ENCODE measurements at regions not wholly inside any gene's neighbourhood (a gene's known extent, or its start where the extent isn't known, plus 50 kb on each side); places are given as distances from the start of the nearest gene placed in this dataset.

DNA sequence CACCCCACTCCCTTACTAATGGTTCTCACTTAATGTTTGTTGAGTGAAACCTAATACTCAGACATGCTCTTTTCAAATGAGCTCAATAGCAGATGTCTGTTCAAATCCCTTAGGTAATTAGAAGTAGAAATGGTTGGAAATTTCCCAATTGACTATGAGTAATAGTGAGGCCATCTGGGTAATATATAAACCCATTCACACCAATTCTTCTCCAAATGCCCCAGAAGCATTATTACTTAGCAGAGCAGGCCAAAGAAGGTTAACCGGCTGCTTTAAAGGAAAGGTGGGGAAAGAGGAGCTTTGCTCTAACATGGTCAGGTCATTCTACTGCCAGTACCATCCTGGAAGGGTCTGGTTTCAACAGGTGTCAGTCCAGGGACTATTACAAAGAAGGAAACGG is 119.5 kb upstream of the MTAP start:
- TF ChIP-seq TAF1 (IDR thresholded peaks at IDR 0.05; ENCODE audit: borderline replicate concordance, insufficient read depth, low read length), result no peak
- TF ChIP-seq POLR2AphosphoS5 (IDR thresholded peaks at IDR 0.05; ENCODE audit: low read depth, low read length), result no peak
- TF ChIP-seq, protein P1, sequence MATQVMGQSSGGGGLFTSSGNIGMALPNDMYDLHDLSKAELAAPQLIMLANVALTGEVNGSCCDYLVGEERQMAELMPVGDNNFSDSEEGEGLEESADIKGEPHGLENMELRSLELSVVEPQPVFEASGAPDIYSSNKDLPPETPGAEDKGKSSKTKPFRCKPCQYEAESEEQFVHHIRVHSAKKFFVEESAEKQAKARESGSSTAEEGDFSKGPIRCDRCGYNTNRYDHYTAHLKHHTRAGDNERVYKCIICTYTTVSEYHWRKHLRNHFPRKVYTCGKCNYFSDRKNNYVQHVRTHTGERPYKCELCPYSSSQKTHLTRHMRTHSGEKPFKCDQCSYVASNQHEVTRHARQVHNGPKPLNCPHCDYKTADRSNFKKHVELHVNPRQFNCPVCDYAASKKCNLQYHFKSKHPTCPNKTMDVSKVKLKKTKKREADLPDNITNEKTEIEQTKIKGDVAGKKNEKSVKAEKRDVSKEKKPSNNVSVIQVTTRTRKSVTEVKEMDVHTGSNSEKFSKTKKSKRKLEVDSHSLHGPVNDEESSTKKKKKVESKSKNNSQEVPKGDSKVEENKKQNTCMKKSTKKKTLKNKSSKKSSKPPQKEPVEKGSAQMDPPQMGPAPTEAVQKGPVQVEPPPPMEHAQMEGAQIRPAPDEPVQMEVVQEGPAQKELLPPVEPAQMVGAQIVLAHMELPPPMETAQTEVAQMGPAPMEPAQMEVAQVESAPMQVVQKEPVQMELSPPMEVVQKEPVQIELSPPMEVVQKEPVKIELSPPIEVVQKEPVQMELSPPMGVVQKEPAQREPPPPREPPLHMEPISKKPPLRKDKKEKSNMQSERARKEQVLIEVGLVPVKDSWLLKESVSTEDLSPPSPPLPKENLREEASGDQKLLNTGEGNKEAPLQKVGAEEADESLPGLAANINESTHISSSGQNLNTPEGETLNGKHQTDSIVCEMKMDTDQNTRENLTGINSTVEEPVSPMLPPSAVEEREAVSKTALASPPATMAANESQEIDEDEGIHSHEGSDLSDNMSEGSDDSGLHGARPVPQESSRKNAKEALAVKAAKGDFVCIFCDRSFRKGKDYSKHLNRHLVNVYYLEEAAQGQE (IDR thresholded peaks at IDR 0.05; ENCODE audit: insufficient read depth in 1 of 2, low read depth in 2 of 2, low read length in 2 of 2), result no peak
- TF ChIP-seq SIN3A (IDR thresholded peaks at IDR 0.05; ENCODE audit: borderline replicate concordance, insufficient read depth, low read length), result no peak
- no peak for TF ChIP-seq FOXP2 (optimal IDR thresholded peaks at IDR 0.05; ENCODE audit: borderline replicate concordance, extremely low read depth, extremely low read length, insufficient read depth)
